Astrocyte of the hippocampus (primary cell): ENCODE measurements at regions not wholly inside any gene's neighbourhood (a gene's known extent, or its start where the extent isn't known, plus 50 kb on each side); places are given as distances from the start of the nearest gene placed in this dataset.

Experiments
- DNase-seq: peaks from one replicate; pipeline ENCODE4 v3.0.0; 2011; ENCODE audit warnings: low read depth, low spot score

- DNase-seq, result peak; percentile 67
Observed at GRCh38 chr15:45948181-45948621, 313.4 kb downstream of the SQOR start.

GRCh38 chr15:45958924-45959323 is 324.1 kb downstream of the SQOR start:
- no peak for DNase-seq

- DNase-seq, result no peak
Observed at GRCh38 chr15:45962733-45963132, 327.9 kb downstream of the SQOR start.

GRCh38 chr15:45970542-45970941 is 335.7 kb downstream of the SQOR start:
- DNase-seq, result no peak

GRCh38 chr15:45980366-45980765 is 345.5 kb downstream of the SQOR start:
- DNase-seq, result no peak

- no peak for DNase-seq
Observed at GRCh38 chr15:45981625-45982024, 346.8 kb downstream of the SQOR start.

GRCh38 chr15:45991863-45992262 is 357.0 kb downstream of the SQOR start:
- DNase-seq, result no peak

GRCh38 chr15:45993072-45993471 is 358.2 kb downstream of the SQOR start:
- no peak for DNase-seq

- no peak for DNase-seq
Observed at GRCh38 chr15:45993508-45993907, 358.7 kb downstream of the SQOR start.

GRCh38 chr15:45995800-45996199 is 361.0 kb downstream of the SQOR start:
- DNase-seq, result no peak

- no peak for DNase-seq
Observed at GRCh38 chr15:46014532-46014931, 379.7 kb downstream of the SQOR start.

- no peak for DNase-seq
Observed at GRCh38 chr15:46034755-46035154, 399.9 kb downstream of the SQOR start.

GRCh38 chr15:46039703-46040102 is 404.9 kb downstream of the SQOR start:
- no peak for DNase-seq

GRCh38 chr15:46041905-46042304 is 407.1 kb downstream of the SQOR start:
- DNase-seq, result no peak

- DNase-seq, result no peak
Observed at GRCh38 chr15:46059921-46060594, 425.2 kb downstream of the SQOR start.

GRCh38 chr15:46061002-46061401 is 426.2 kb downstream of the SQOR start:
- no peak for DNase-seq

- DNase-seq, result no peak
Observed at GRCh38 chr15:46077220-46077619, 442.4 kb downstream of the SQOR start.

- DNase-seq, result no peak
Observed at GRCh38 chr15:46079046-46079445, 444.2 kb downstream of the SQOR start.

- DNase-seq, result peak; percentile 10
Observed at GRCh38 chr15:46080016-46080415, 445.2 kb downstream of the SQOR start.

- peak; percentile 15 for DNase-seq
Observed at GRCh38 chr15:46088486-46089445, 453.9 kb downstream of the SQOR start.

- DNase-seq, result no peak
Observed at GRCh38 chr15:46089467-46089935, 454.7 kb downstream of the SQOR start.

GRCh38 chr15:46091860-46092450 is 457.1 kb downstream of the SQOR start:
- peak; percentile 15 for DNase-seq
